ENCODE measurements at regions not wholly inside any gene's neighbourhood (a gene's known extent, or its start where the extent isn't known, plus 50 kb on each side); places are given as distances from the start of the nearest gene placed in this dataset.

DNA sequence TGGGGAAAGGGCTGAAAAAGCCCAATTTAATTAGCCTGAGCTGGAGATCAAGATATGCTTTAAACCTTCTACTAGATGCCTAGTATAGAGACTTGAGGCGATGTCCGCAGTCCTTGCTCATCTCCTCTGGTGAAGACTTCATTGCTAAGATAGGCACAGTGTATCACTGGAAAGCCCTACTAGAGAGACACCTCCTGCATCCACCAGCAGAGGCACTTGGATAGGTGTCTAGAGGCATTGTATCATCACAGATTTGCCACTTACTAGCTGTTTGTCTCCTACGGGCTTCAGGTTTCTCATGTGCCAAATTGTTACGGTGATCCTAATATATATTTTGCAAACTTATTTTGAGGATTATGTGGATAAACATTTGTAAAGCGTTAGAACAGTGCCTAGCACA, 1048.5 kb downstream of the GALC start:
- Histone ChIP-seq H3K27ac (ENCODE audit: low read length) (no peak overlapping the region), H3K36me3 (ENCODE audit: control insufficient read depth, insufficient read depth, low read length) (no peaks in the 10 kb centered on the region), H3K4me1 (ENCODE audit: control insufficient read depth, insufficient read depth, low read length) (no peaks in the 10 kb centered on the region), H3K9me3 (ENCODE audit: control insufficient read depth, insufficient read depth, low read depth, low read length) (no peaks in the 10 kb centered on the region), H3K4me3 (ENCODE audit: low read depth in 2 of 2, low read length in 2 of 2) (no peak overlapping the region), H3K27me3 (ENCODE audit: control insufficient read depth, insufficient read depth, low read length) (no peaks in the 10 kb centered on the region)
- DNase-seq (ENCODE audit: low read depth, low spot score) = no peak
- ChIA-PET POLR2A (no interaction called here), CTCF (no interaction called here)
- no TSS peak for BruUV-seq (replicated peaks)
- TF ChIP-seq SIN3A (IDR thresholded peaks at IDR 0.05; ENCODE audit: borderline replicate concordance, insufficient read depth, low read depth, low read length) = no peak
- no peak for ATAC-seq
- intact Hi-C loops (cut with micrococcal nuclease; ENCODE audit: unreplicated experiment) = no loop called here
- in situ Hi-C loops (cut with HindIII; ENCODE audit: low pct_unique_long_range_greater_than_20kb, low sequenced_read_pairs) = no loop called here

DNA sequence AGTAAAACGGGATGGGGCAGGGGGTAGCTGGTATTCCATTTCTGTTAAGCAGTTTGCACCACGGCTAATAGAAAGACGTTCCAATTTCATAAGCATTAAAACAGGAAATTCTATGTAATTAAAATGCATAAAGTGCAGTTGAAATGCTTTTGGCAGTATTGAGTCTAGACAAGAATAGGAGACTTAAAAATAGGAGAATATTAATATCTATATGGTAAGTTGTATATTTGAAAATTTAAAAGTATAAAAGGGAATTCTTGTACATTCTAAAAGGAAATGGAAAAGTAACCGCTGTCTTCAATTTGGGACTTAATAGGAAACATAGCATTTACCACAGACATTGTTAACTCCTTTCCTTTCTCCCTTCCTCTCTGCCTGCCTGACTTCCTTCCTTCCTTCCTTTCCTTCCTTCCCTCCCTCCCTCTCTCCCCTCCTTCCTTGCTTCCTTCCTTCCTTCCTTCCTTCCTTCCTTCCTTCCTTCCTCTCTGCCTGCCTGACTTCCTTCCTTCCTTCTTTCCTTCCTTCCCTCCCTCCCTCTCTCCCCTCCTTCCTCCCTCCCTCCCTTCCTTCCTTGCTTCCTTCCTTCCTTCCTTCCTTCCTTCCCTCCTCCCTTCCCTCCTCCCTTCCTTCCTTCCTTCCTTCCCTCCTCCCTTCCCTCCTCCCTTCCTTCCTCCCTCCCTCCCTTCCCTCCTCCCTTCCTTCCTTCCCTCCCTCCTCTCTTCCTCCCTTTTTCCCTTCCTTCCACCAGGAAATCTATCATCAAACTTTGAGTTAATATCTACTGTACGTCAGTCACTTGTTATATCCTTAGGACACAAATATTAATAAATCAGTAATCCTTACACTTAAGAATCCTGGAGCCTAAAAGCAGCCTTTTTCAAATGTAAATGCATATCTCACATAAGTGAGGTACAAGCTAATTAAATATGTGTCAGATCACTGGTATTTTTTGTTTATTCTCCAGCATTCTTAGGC, 1049.3 kb downstream of the GALC start:
- ChIA-PET CTCF (no interaction called here), POLR2A (no interaction called here)
- H3K27me3 ChIP-seq (ENCODE audit: control insufficient read depth, insufficient read depth, low read length) = no peaks in the 10 kb centered on the region
- TF ChIP-seq, protein P1, sequence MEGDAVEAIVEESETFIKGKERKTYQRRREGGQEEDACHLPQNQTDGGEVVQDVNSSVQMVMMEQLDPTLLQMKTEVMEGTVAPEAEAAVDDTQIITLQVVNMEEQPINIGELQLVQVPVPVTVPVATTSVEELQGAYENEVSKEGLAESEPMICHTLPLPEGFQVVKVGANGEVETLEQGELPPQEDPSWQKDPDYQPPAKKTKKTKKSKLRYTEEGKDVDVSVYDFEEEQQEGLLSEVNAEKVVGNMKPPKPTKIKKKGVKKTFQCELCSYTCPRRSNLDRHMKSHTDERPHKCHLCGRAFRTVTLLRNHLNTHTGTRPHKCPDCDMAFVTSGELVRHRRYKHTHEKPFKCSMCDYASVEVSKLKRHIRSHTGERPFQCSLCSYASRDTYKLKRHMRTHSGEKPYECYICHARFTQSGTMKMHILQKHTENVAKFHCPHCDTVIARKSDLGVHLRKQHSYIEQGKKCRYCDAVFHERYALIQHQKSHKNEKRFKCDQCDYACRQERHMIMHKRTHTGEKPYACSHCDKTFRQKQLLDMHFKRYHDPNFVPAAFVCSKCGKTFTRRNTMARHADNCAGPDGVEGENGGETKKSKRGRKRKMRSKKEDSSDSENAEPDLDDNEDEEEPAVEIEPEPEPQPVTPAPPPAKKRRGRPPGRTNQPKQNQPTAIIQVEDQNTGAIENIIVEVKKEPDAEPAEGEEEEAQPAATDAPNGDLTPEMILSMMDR (IDR thresholded peaks at IDR 0.05) = no peak
- no peak for TF ChIP-seq POLR2AphosphoS5 (IDR thresholded peaks at IDR 0.05; ENCODE audit: low read depth, low read length)
- TF ChIP-seq, protein P2, sequence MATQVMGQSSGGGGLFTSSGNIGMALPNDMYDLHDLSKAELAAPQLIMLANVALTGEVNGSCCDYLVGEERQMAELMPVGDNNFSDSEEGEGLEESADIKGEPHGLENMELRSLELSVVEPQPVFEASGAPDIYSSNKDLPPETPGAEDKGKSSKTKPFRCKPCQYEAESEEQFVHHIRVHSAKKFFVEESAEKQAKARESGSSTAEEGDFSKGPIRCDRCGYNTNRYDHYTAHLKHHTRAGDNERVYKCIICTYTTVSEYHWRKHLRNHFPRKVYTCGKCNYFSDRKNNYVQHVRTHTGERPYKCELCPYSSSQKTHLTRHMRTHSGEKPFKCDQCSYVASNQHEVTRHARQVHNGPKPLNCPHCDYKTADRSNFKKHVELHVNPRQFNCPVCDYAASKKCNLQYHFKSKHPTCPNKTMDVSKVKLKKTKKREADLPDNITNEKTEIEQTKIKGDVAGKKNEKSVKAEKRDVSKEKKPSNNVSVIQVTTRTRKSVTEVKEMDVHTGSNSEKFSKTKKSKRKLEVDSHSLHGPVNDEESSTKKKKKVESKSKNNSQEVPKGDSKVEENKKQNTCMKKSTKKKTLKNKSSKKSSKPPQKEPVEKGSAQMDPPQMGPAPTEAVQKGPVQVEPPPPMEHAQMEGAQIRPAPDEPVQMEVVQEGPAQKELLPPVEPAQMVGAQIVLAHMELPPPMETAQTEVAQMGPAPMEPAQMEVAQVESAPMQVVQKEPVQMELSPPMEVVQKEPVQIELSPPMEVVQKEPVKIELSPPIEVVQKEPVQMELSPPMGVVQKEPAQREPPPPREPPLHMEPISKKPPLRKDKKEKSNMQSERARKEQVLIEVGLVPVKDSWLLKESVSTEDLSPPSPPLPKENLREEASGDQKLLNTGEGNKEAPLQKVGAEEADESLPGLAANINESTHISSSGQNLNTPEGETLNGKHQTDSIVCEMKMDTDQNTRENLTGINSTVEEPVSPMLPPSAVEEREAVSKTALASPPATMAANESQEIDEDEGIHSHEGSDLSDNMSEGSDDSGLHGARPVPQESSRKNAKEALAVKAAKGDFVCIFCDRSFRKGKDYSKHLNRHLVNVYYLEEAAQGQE (IDR thresholded peaks at IDR 0.05; ENCODE audit: insufficient read depth in 1 of 2, low read depth in 2 of 2, low read length in 1 of 2) = no peak
- TF ChIP-seq SIN3A (IDR thresholded peaks at IDR 0.05; ENCODE audit: borderline replicate concordance, insufficient read depth, low read depth, low read length) = no peak
- no peak for TF ChIP-seq TCF7L2 (IDR thresholded peaks at IDR 0.05; ENCODE audit: low read depth, low read length)
- BruUV-seq (replicated peaks) = no TSS peak
- no peak overlapping the region for H3K27ac ChIP-seq (ENCODE audit: low read length)
- in situ Hi-C loops (cut with HindIII; ENCODE audit: low pct_unique_long_range_greater_than_20kb, low sequenced_read_pairs) (no loop called here), intact Hi-C loops (cut with micrococcal nuclease; ENCODE audit: unreplicated experiment) (no loop called here)
- DNase-seq (ENCODE audit: low read depth, low spot score) (no peak), ATAC-seq (no peak)
- no peaks in the 10 kb centered on the region for H3K9me3 ChIP-seq (ENCODE audit: control insufficient read depth, insufficient read depth, low read depth, low read length)
- H3K4me3 ChIP-seq (ENCODE audit: low read depth in 2 of 2, low read length in 2 of 2) = no peak overlapping the region
- no peaks in the 10 kb centered on the region for H3K4me1 ChIP-seq (ENCODE audit: control insufficient read depth, insufficient read depth, low read length)
- H3K36me3 ChIP-seq (ENCODE audit: control insufficient read depth, insufficient read depth, low read length) = no peaks in the 10 kb centered on the region

DNA sequence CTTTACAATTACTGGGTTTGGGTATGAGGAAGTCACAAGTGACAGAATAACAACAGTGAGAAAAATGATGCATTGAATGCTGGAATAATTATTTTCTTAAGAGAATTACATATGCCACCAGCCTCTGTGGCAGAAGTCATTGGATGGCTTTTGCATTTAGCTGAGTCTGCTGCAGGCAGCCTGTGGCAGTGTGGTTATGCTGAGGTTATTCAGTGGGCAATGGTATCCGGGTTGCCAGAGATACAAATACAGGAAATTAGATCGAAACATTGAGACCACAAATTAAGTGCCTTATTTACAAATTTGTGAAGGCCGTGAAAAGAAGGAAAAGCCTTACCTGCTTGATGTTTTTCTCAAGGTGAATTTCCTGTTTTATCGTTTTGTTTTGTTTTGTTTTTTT, 1050.0 kb downstream of the GALC start:
- ATAC-seq (no peak), DNase-seq (ENCODE audit: low read depth, low spot score) (no peak)
- TF ChIP-seq, protein P1 (IDR thresholded peaks at IDR 0.05) = no peak
- TF ChIP-seq SIN3A (IDR thresholded peaks at IDR 0.05; ENCODE audit: borderline replicate concordance, insufficient read depth, low read depth, low read length) (no peak), TCF7L2 (IDR thresholded peaks at IDR 0.05; ENCODE audit: low read depth, low read length) (no peak), POLR2AphosphoS5 (IDR thresholded peaks at IDR 0.05; ENCODE audit: low read depth, low read length) (no peak)
- TF ChIP-seq, protein P2 (IDR thresholded peaks at IDR 0.05; ENCODE audit: insufficient read depth in 1 of 2, low read depth in 2 of 2, low read length in 1 of 2) = no peak
- H3K4me1 ChIP-seq (ENCODE audit: control insufficient read depth, insufficient read depth, low read length) = no peaks in the 10 kb centered on the region
- no peaks in the 10 kb centered on the region for H3K9me3 ChIP-seq (ENCODE audit: control insufficient read depth, insufficient read depth, low read depth, low read length)
- no TSS peak for BruUV-seq (replicated peaks)
- H3K27me3 ChIP-seq (ENCODE audit: control insufficient read depth, insufficient read depth, low read length) = no peaks in the 10 kb centered on the region
- no peak overlapping the region for H3K27ac ChIP-seq (ENCODE audit: low read length)
- ChIA-PET POLR2A (no interaction called here), CTCF (no interaction called here)
- H3K4me3 ChIP-seq (ENCODE audit: low read depth in 2 of 2, low read length in 2 of 2) = no peak overlapping the region
- in situ Hi-C loops (cut with HindIII; ENCODE audit: low pct_unique_long_range_greater_than_20kb, low sequenced_read_pairs) (no loop called here), intact Hi-C loops (cut with micrococcal nuclease; ENCODE audit: unreplicated experiment) (no loop called here)
- H3K36me3 ChIP-seq (ENCODE audit: control insufficient read depth, insufficient read depth, low read length) = no peaks in the 10 kb centered on the region

Measured in Panc1 (cell line).